ENCODE measurements at regions not wholly inside any gene's neighbourhood (a gene's known extent, or its start where the extent isn't known, plus 50 kb on each side); places are given as distances from the start of the nearest gene placed in this dataset.

DNA sequence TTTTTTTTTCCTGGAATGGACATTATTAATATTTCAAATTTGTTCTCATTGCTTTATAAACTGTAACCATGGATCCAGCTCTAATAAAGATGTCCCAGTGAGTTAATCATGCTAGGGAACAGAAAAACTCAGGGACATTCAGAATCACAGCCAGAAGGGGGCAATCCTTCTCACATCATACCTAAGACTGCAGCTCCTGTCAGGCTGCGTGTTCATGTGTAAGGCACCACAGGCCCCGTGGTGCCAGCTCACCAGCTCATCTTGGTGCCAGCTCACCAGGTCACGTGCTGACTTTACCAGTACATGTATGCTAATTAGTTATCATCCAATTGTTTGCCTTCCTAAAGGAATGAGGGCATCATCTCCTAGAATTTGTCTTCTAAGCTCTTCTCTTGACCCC, 84.7 kb upstream of the NEDD4L start:
- intact Hi-C loops (cut with micrococcal nuclease; ENCODE audit: unreplicated experiment) (no loop called here), in situ Hi-C loops (cut with HindIII; ENCODE audit: low pct_unique_long_range_greater_than_20kb, low sequenced_read_pairs) (no loop called here)
- POLR2A ChIA-PET: interaction anchor here (0.7 kb wide), 1 partner anchor 200 kb away, joined by 7 read pairs; no protein-coding TSS in a partner anchor
- BruUV-seq (replicated peaks): no TSS peak
- TF ChIP-seq CTCF (IDR thresholded peaks at IDR 0.05): peak; percentile 37; the same call in 1 of the 2 replicates
- TF ChIP-seq REST (IDR thresholded peaks at IDR 0.05; ENCODE audit: insufficient read depth in 1 of 2, low read depth in 2 of 2, low read length in 1 of 2): no peak
- Histone ChIP-seq H3K36me3 (ENCODE audit: control insufficient read depth, insufficient read depth, low read length) (no peaks in the 10 kb centered on the region; the same call in 1 of the 2 replicates), H3K27ac (ENCODE audit: low read length) (no peak overlapping the region), H3K4me1 (ENCODE audit: control insufficient read depth, insufficient read depth, low read length) (no peaks in the 10 kb centered on the region), H3K27me3 (ENCODE audit: control insufficient read depth, insufficient read depth, low read length) (no peaks in the 10 kb centered on the region), H3K9me3 (ENCODE audit: control insufficient read depth, insufficient read depth, low read depth, low read length) (no peaks in the 10 kb centered on the region), H3K4me3 (ENCODE audit: low read depth in 2 of 2, low read length in 2 of 2) (no peak overlapping the region)
- CTCF ChIA-PET: interaction anchor here (0.6 to 0.7 kb wide), 3 partner anchors 82 to 162 kb away, joined by 3 to 7 read pairs (median 3); no protein-coding TSS in a partner anchor
- ATAC-seq: peak; percentile 83
- peak; percentile 45 for DNase-seq (ENCODE audit: low read depth, low spot score)

DNA sequence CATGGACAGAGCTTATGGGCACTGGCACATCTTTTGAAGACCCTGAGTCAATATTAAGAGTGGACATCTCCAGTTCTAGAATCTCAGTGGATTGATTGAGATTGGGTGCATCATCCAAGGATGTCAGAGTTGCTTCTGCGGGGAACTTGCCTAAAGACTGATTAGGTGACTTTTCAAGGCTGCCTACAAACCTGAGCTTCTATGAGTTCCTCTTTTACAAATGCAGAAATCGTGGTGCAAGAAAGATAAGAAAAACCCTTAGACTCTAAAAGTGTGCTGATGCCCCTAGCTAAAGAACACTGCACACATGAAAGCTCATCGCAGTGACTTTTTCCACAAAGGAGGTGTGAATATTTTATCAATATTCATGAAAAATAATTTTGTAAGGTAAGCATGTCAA, 86.8 kb upstream of the NEDD4L start:
- no peak for ATAC-seq
- CTCF ChIA-PET: no interaction called here

More for the DNA sequence above, 86.8 kb upstream of the NEDD4L start:
- no peaks in the 10 kb centered on the region for H3K4me1 ChIP-seq (ENCODE audit: control insufficient read depth, insufficient read depth, low read length)
- no peak overlapping the region for H3K27ac ChIP-seq (ENCODE audit: low read length)
- no peaks in the 10 kb centered on the region for H3K9me3 ChIP-seq (ENCODE audit: control insufficient read depth, insufficient read depth, low read depth, low read length)
- POLR2A ChIA-PET: no interaction called here
- intact Hi-C loops (cut with micrococcal nuclease; ENCODE audit: unreplicated experiment) (no loop called here), in situ Hi-C loops (cut with HindIII; ENCODE audit: low pct_unique_long_range_greater_than_20kb, low sequenced_read_pairs) (no loop called here)
- H3K36me3 ChIP-seq (ENCODE audit: control insufficient read depth, insufficient read depth, low read length): no peaks in the 10 kb centered on the region; the same call in 1 of the 2 replicates
- H3K4me3 ChIP-seq (ENCODE audit: low read depth in 2 of 2, low read length in 2 of 2): no peak overlapping the region
- no peaks in the 10 kb centered on the region for H3K27me3 ChIP-seq (ENCODE audit: control insufficient read depth, insufficient read depth, low read length)
- BruUV-seq (replicated peaks): no TSS peak
- DNase-seq (ENCODE audit: low read depth, low spot score): no peak
- TF ChIP-seq REST (IDR thresholded peaks at IDR 0.05; ENCODE audit: insufficient read depth in 1 of 2, low read depth in 2 of 2, low read length in 1 of 2): no peak
- TF ChIP-seq TCF7L2 (IDR thresholded peaks at IDR 0.05; ENCODE audit: low read depth, low read length): no peak
- no peak for TF ChIP-seq CTCF (IDR thresholded peaks at IDR 0.05)
- TF ChIP-seq SIN3A (IDR thresholded peaks at IDR 0.05; ENCODE audit: borderline replicate concordance, insufficient read depth, low read depth, low read length): no peak
- TF ChIP-seq POLR2AphosphoS5 (IDR thresholded peaks at IDR 0.05; ENCODE audit: low read depth, low read length): no peak

All from Panc1 (cell line).